CMK (cell line): ENCODE measurements at regions not wholly inside any gene's neighbourhood (a gene's known extent, or its start where the extent isn't known, plus 50 kb on each side); places are given as distances from the start of the nearest gene placed in this dataset.
A peak's percentile ranks its signal among the peaks of the same experiment; 100 is the strongest.

Source experiments
- DNase-seq: peaks from one replicate; pipeline ENCODE4 v3.0.0-alpha.2; 2010; ENCODE audit warnings: low read depth

- DNase-seq = no peak
Observed at GRCh38 chr1:239678181-239678580, 291.8 kb downstream of the CHRM3 start.

- no peak for DNase-seq
Observed at GRCh38 chr1:239682046-239682445, 295.7 kb downstream of the CHRM3 start.

GRCh38 chr1:239682960-239683359 lies 296.6 kb downstream of the CHRM3 start:
- no peak for DNase-seq

GRCh38 chr1:239686386-239686785 lies 300.0 kb downstream of the CHRM3 start:
- no peak for DNase-seq

GRCh38 chr1:239696317-239696716 lies 309.9 kb downstream of the CHRM3 start:
- no peak for DNase-seq

GRCh38 chr1:239700667-239701066 lies 314.3 kb downstream of the CHRM3 start:
- DNase-seq = no peak

GRCh38 chr1:239703075-239703474 lies 316.7 kb downstream of the CHRM3 start:
- DNase-seq = no peak

GRCh38 chr1:239706245-239706892 lies 320.0 kb downstream of the CHRM3 start:
- no peak for DNase-seq

- no peak for DNase-seq
Observed at GRCh38 chr1:239707615-239708014, 321.2 kb downstream of the CHRM3 start.

GRCh38 chr1:239708622-239709021 lies 322.3 kb downstream of the CHRM3 start:
- DNase-seq = no peak

GRCh38 chr1:239711768-239712167 lies 325.4 kb downstream of the CHRM3 start:
- DNase-seq = no peak

- no peak for DNase-seq
Observed at GRCh38 chr1:239717097-239717917, 330.9 kb downstream of the CHRM3 start.

- DNase-seq = no peak
Observed at GRCh38 chr1:239717918-239718184, 331.5 kb downstream of the CHRM3 start.

- no peak for DNase-seq
Observed at GRCh38 chr1:239718571-239718970, 332.2 kb downstream of the CHRM3 start.

GRCh38 chr1:239718997-239719628 lies 332.7 kb downstream of the CHRM3 start:
- no peak for DNase-seq

GRCh38 chr1:239719642-239720258 lies 333.4 kb downstream of the CHRM3 start:
- DNase-seq = peak; percentile 90

- no peak for DNase-seq
Observed at GRCh38 chr1:239722035-239722434, 335.7 kb downstream of the CHRM3 start.

- DNase-seq = no peak
Observed at GRCh38 chr1:239723776-239724367, 337.5 kb downstream of the CHRM3 start.

GRCh38 chr1:239725371-239725770 lies 339.0 kb downstream of the CHRM3 start:
- no peak for DNase-seq

- DNase-seq = no peak
Observed at GRCh38 chr1:239725933-239726332, 339.6 kb downstream of the CHRM3 start.

GRCh38 chr1:239730378-239730777 lies 344.0 kb downstream of the CHRM3 start:
- DNase-seq = no peak

- no peak for DNase-seq
Observed at GRCh38 chr1:239731082-239731748, 344.8 kb downstream of the CHRM3 start.
